Activated CD8-positive, alpha-beta T cell treated with anti-CD3 and anti-CD28 coated beads for 36 hours (primary cell): ENCODE measurements at regions not wholly inside any gene's neighbourhood (a gene's known extent, or its start where the extent isn't known, plus 50 kb on each side); places are given as distances from the start of the nearest gene placed in this dataset.

ENCODE experiments used
- ATAC-seq: fragments of 200-7000 bp; cut with Tn5 transposase; one replicate; pipeline ENCODE4 v1.10.0; 2021; ENCODE audit warnings: mild to moderate bottlenecking, moderate library complexity
- CTCF ChIA-PET: fragments of 350-600 bp; sonication (Branson Sonifier 250); formaldehyde crosslinking; loops from one replicate; lab custom pipeline; 2021; ENCODE audit warnings: antibody characterized with exemption; lab: Charles Lee
- POLR2A ChIA-PET: fragments of 350-600 bp; sonication (Branson Sonifier 250); formaldehyde crosslinking; loops from one replicate; lab custom pipeline; 2021; ENCODE audit warnings: antibody characterized with exemption; lab: Charles Lee
- DNase-seq: peaks from one replicate; pipeline ENCODE4 v3.0.0-alpha.2; 2020
- H3K27ac Mint-ChIP-seq: one replicate; pipeline ENCODE4 v1.8.0; 2021; ENCODE audit warnings: mild to moderate bottlenecking, mixed read lengths
- H3K27me3 Mint-ChIP-seq: one replicate; pipeline ENCODE4 v1.8.0; 2021; ENCODE audit warnings: mixed read lengths
- H3K36me3 Mint-ChIP-seq: one replicate; pipeline ENCODE4 v1.8.0; 2021; ENCODE audit warnings: low read depth, mixed read lengths
- H3K4me1 Mint-ChIP-seq: one replicate; pipeline ENCODE4 v1.8.0; 2021; ENCODE audit warnings: low read depth, mixed read lengths
- H3K4me3 Mint-ChIP-seq: one replicate; pipeline ENCODE4 v1.8.0; 2021; ENCODE audit warnings: mild to moderate bottlenecking, moderate library complexity, mixed read lengths
- H3K9me3 Mint-ChIP-seq: one replicate; pipeline ENCODE4 v1.8.0; 2021; ENCODE audit warnings: mixed read lengths
- intact Hi-C: fragments of 100-400 bp; cut with micrococcal nuclease; formaldehyde crosslinking; loops from one replicate; pipeline ENCODE4 v1.10.0; 2022
- TF ChIP-seq, protein P1 (sequence below): fragments of 200-600 bp; IDR thresholded peaks from one replicate; pipeline ENCODE4 v1.8.0; 2022; ENCODE audit warnings: antibody characterized with exemption, mild to moderate bottlenecking

- Mint-ChIP-seq H3K27me3 (no peaks in the 10 kb centered on the region), H3K9me3 (no peaks in the 10 kb centered on the region), H3K36me3 (peaks cover 85% of the 10 kb centered on the region), H3K4me3 (no peak overlapping the region), H3K27ac (no peak overlapping the region), H3K4me1 (no peaks in the 10 kb centered on the region)
- intact Hi-C loops: no loop called here
- DNase-seq (no peak), ATAC-seq (no peak)
- ChIA-PET CTCF (interaction anchor here (0.7 to 1.9 kb wide), 5 partner anchors 19 to 104 kb away, joined by 3 to 10 read pairs (median 4); no protein-coding TSS in a partner anchor), POLR2A (no interaction called here)
- TF ChIP-seq, protein P1, sequence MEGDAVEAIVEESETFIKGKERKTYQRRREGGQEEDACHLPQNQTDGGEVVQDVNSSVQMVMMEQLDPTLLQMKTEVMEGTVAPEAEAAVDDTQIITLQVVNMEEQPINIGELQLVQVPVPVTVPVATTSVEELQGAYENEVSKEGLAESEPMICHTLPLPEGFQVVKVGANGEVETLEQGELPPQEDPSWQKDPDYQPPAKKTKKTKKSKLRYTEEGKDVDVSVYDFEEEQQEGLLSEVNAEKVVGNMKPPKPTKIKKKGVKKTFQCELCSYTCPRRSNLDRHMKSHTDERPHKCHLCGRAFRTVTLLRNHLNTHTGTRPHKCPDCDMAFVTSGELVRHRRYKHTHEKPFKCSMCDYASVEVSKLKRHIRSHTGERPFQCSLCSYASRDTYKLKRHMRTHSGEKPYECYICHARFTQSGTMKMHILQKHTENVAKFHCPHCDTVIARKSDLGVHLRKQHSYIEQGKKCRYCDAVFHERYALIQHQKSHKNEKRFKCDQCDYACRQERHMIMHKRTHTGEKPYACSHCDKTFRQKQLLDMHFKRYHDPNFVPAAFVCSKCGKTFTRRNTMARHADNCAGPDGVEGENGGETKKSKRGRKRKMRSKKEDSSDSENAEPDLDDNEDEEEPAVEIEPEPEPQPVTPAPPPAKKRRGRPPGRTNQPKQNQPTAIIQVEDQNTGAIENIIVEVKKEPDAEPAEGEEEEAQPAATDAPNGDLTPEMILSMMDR: no peak
Measured at GRCh38 chr9:92242260-92243136, 51.0 kb downstream of the IARS1 start.

- CTCF ChIA-PET: no interaction called here
- POLR2A ChIA-PET: interaction anchor here (0.6 kb wide), 1 partner anchor 453 kb away, joined by 3 read pairs; no protein-coding TSS in a partner anchor
- no peak for DNase-seq
- Mint-ChIP-seq H3K27ac (no peak overlapping the region), H3K27me3 (no peaks in the 10 kb centered on the region), H3K4me1 (no peaks in the 10 kb centered on the region), H3K4me3 (no peak overlapping the region), H3K9me3 (no peaks in the 10 kb centered on the region), H3K36me3 (peaks cover 75% of the 10 kb centered on the region)
- TF ChIP-seq, protein P1: no peak
- intact Hi-C loops: no loop called here
- ATAC-seq: no peak
Measured at GRCh38 chr9:92236915-92237314, 56.6 kb downstream of the IARS1 start.

- Mint-ChIP-seq H3K27me3 (no peaks in the 10 kb centered on the region), H3K9me3 (no peaks in the 10 kb centered on the region), H3K36me3 (peaks cover 72% of the 10 kb centered on the region), H3K27ac (no peak overlapping the region), H3K4me3 (no peak overlapping the region), H3K4me1 (no peaks in the 10 kb centered on the region)
- DNase-seq (no peak), ATAC-seq (no peak)
- intact Hi-C loops: no loop called here
- TF ChIP-seq, protein P1: no peak
- POLR2A ChIA-PET: no interaction called here
- CTCF ChIA-PET: no interaction called here
Measured at GRCh38 chr9:92236465-92236864, 57.0 kb downstream of the IARS1 start.

DNA sequence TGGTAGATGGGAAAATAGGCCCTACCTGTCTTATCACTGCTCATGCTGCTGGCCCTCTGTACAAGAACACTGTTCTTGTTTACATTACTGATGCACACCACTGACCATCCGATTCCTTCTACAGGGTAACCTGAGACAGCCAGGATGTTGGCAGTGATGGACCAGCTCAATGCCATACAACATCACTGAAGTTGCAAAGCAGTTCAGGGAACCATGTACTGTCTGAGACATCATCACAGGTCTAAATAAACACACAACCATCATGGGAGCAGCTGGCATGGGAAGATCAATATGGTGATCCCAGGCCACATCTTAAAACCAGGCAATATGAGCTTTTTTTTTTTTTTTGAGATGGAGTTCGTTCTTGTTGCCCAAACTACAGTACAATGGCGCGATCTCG is 59.0 kb downstream of the IARS1 start:
- DNase-seq: no peak
- no peaks in the 10 kb centered on the region for H3K9me3 Mint-ChIP-seq
- CTCF ChIA-PET: interaction anchor here (1.2 to 2.0 kb wide), 3 partner anchors 10 to 94 kb away, joined by 3 to 6 read pairs (median 4); no protein-coding TSS in a partner anchor
- H3K27me3 Mint-ChIP-seq: no peaks in the 10 kb centered on the region
- H3K27ac Mint-ChIP-seq: no peak overlapping the region
- intact Hi-C loops: no loop called here
- TF ChIP-seq, protein P1: no peak
- ATAC-seq: no peak
- no peak overlapping the region for H3K4me3 Mint-ChIP-seq
- no peaks in the 10 kb centered on the region for H3K4me1 Mint-ChIP-seq
- peaks cover 71% of the 10 kb centered on the region for H3K36me3 Mint-ChIP-seq
- POLR2A ChIA-PET: interaction anchor here (0.7 to 1.8 kb wide), 3 partner anchors 22 to 80 kb away, joined by 3 to 4 read pairs (median 3); no protein-coding TSS in a partner anchor

- peaks cover 66% of the 10 kb centered on the region for H3K36me3 Mint-ChIP-seq
- ATAC-seq: no peak
- CTCF ChIA-PET: interaction anchor here (0.9 to 1.2 kb wide), 2 partner anchors 71 to 94 kb away, joined by 3 to 4 read pairs; no protein-coding TSS in a partner anchor
- POLR2A ChIA-PET: interaction anchor here (0.7 to 0.8 kb wide), 2 partner anchors 10 to 404 kb away, joined by 3 read pairs; no protein-coding TSS in a partner anchor
- H3K27ac Mint-ChIP-seq: no peak overlapping the region
- DNase-seq: no peak
- no peaks in the 10 kb centered on the region for H3K9me3 Mint-ChIP-seq
- no peaks in the 10 kb centered on the region for H3K4me1 Mint-ChIP-seq
- no peaks in the 10 kb centered on the region for H3K27me3 Mint-ChIP-seq
- no peak overlapping the region for H3K4me3 Mint-ChIP-seq
- TF ChIP-seq, protein P1: no peak
- intact Hi-C loops: no loop called here
Measured at GRCh38 chr9:92232190-92232589, 61.3 kb downstream of the IARS1 start.
